Stimulated activated CD4-positive, alpha-beta T cell treated with anti-CD3 and anti-CD28 coated beads, Interleukin-1b, Interleukin-23, amount 100 ng/mL, for 4 hours (primary cell): ENCODE measurements at regions not wholly inside any gene's neighbourhood (a gene's known extent, or its start where the extent isn't known, plus 50 kb on each side); places are given as distances from the start of the nearest gene placed in this dataset.

Source experiments
- DNase-seq, 2 donors: peaks; one replicate each; pipeline ENCODE4 v3.0.0-alpha.2; 2020; ENCODE audit warnings: low read depth in 2 of 2

- no peak for DNase-seq
Measured at GRCh38 chr16:9570521-9570920, 479.1 kb downstream of the HAPSTR1 start.

- no peak for DNase-seq
Measured at GRCh38 chr16:9578459-9578858, 487.0 kb downstream of the HAPSTR1 start.

GRCh38 chr16:9580025-9580424 lies 488.6 kb downstream of the HAPSTR1 start:
- DNase-seq = no peak

GRCh38 chr16:9593440-9593839 lies 502.0 kb downstream of the HAPSTR1 start:
- no peak for DNase-seq

GRCh38 chr16:9594047-9594446 lies 502.6 kb downstream of the HAPSTR1 start:
- DNase-seq = no peak

GRCh38 chr16:9594946-9595345 lies 503.5 kb downstream of the HAPSTR1 start:
- no peak for DNase-seq

- no peak for DNase-seq
Measured at GRCh38 chr16:9595393-9595792, 503.9 kb downstream of the HAPSTR1 start.

GRCh38 chr16:9596788-9597187 lies 505.3 kb downstream of the HAPSTR1 start:
- DNase-seq = no peak

GRCh38 chr16:9597967-9598730 lies 506.7 kb downstream of the HAPSTR1 start:
- no peak for DNase-seq

GRCh38 chr16:9598731-9599083 lies 507.3 kb downstream of the HAPSTR1 start:
- DNase-seq = no peak

- no peak for DNase-seq
Measured at GRCh38 chr16:9599415-9600120, 508.1 kb downstream of the HAPSTR1 start.

- no peak for DNase-seq
Measured at GRCh38 chr16:9602189-9602588, 510.7 kb downstream of the HAPSTR1 start.

GRCh38 chr16:9603316-9603715 lies 511.9 kb downstream of the HAPSTR1 start:
- DNase-seq = no peak

- no peak for DNase-seq
Measured at GRCh38 chr16:9607515-9608230, 516.2 kb downstream of the HAPSTR1 start.

GRCh38 chr16:9610727-9611126 lies 519.3 kb downstream of the HAPSTR1 start:
- no peak for DNase-seq

- no peak for DNase-seq
Measured at GRCh38 chr16:9612267-9612666, 520.8 kb downstream of the HAPSTR1 start.

GRCh38 chr16:9614389-9614788 lies 522.9 kb downstream of the HAPSTR1 start:
- DNase-seq = no peak

GRCh38 chr16:9622268-9622667 lies 530.8 kb downstream of the HAPSTR1 start:
- DNase-seq = no peak

GRCh38 chr16:9625122-9625521 lies 533.7 kb downstream of the HAPSTR1 start:
- no peak for DNase-seq

GRCh38 chr16:9627427-9627826 lies 536.0 kb downstream of the HAPSTR1 start:
- no peak for DNase-seq

- DNase-seq = no peak
Measured at GRCh38 chr16:9630119-9630518, 538.7 kb downstream of the HAPSTR1 start.

- no peak for DNase-seq
Measured at GRCh38 chr16:9630985-9631384, 539.5 kb downstream of the HAPSTR1 start.

- no peak for DNase-seq
Measured at GRCh38 chr16:9633844-9634243, 542.4 kb downstream of the HAPSTR1 start.
